ENCODE measurements at regions not wholly inside any gene's neighbourhood (a gene's known extent, or its start where the extent isn't known, plus 50 kb on each side); places are given as distances from the start of the nearest gene placed in this dataset.

GRCh38 chr5:39503155-39503554 is 78.4 kb upstream of the DAB2 start:
- DNase-seq (ENCODE audit: insufficient read length, low spot score), result no peak
- FAIRE-seq, result no peak
- TF ChIP-seq CTCF (IDR thresholded peaks at IDR 0.05; ENCODE audit: insufficient read depth, missing control alignments), result no peak

- no peak for TF ChIP-seq CTCF (IDR thresholded peaks at IDR 0.05; ENCODE audit: insufficient read depth, missing control alignments)
- DNase-seq (ENCODE audit: insufficient read length, low spot score), result no peak
- FAIRE-seq, result no peak
These were observed 77.9 kb upstream of the DAB2 start for GRCh38 chr5:39502704-39503103.

- no peak for DNase-seq (ENCODE audit: insufficient read length, low spot score)
- no peak for TF ChIP-seq CTCF (IDR thresholded peaks at IDR 0.05; ENCODE audit: insufficient read depth, missing control alignments)
- no peak for FAIRE-seq
These were observed 76.6 kb upstream of the DAB2 start for GRCh38 chr5:39501397-39501796.

- no peak for TF ChIP-seq CTCF (IDR thresholded peaks at IDR 0.05; ENCODE audit: insufficient read depth, missing control alignments)
- DNase-seq (ENCODE audit: insufficient read length, low spot score) (no peak), FAIRE-seq (no peak)
These were observed 75.9 kb upstream of the DAB2 start for GRCh38 chr5:39500551-39501175.

- FAIRE-seq, result no peak
- TF ChIP-seq CTCF (IDR thresholded peaks at IDR 0.05; ENCODE audit: insufficient read depth, missing control alignments), result no peak
- no peak for DNase-seq (ENCODE audit: insufficient read length, low spot score)
These were observed 73.6 kb upstream of the DAB2 start for GRCh38 chr5:39498278-39498952.

GRCh38 chr5:39497322-39497721 is 72.5 kb upstream of the DAB2 start:
- FAIRE-seq (no peak), DNase-seq (ENCODE audit: insufficient read length, low spot score) (no peak)

More at GRCh38 chr5:39497322-39497721, 72.5 kb upstream of the DAB2 start:
- TF ChIP-seq CTCF (IDR thresholded peaks at IDR 0.05; ENCODE audit: insufficient read depth, missing control alignments), result no peak
